ENCODE measurements at regions not wholly inside any gene's neighbourhood (a gene's known extent, or its start where the extent isn't known, plus 50 kb on each side); places are given as distances from the start of the nearest gene placed in this dataset.

GRCh38 chr12:19575337-19576243 is 136.3 kb downstream of the AEBP2 start:
- no peak overlapping the region for H3K4me3 ChIP-seq (ENCODE audit: low read length, poor library complexity, severe bottlenecking)
- no peak overlapping the region for H2AFZ ChIP-seq (ENCODE audit: low read length)
- no peaks in the 10 kb centered on the region for H3K9me3 ChIP-seq (ENCODE audit: insufficient read depth, low read depth, low read length)
- TF ChIP-seq CTCF (conservative IDR thresholded peaks at IDR 0.05; ENCODE audit: low read length) (no peak), EZH2phosphoT487 (IDR thresholded peaks at IDR 0.05; ENCODE audit: borderline replicate concordance) (no peak)
- H3F3A ChIP-seq (ENCODE audit: low read depth), result no peaks in the 10 kb centered on the region
- no peaks in the 10 kb centered on the region for H3K79me2 ChIP-seq (ENCODE audit: insufficient read depth, low read length)
- H3K4me1 ChIP-seq (ENCODE audit: insufficient read depth, low read length, poor library complexity, severe bottlenecking), result peaks cover 22% of the 10 kb centered on the region
- H3K4me2 ChIP-seq (ENCODE audit: low read depth, low read length, poor library complexity, severe bottlenecking), result no peak overlapping the region
- H3K9ac ChIP-seq (ENCODE audit: low read depth, low read length, poor library complexity, severe bottlenecking), result no peak overlapping the region
- no peaks in the 10 kb centered on the region for H3K36me3 ChIP-seq (ENCODE audit: insufficient read depth, low read length)
- no peaks in the 10 kb centered on the region for H3K9me2 ChIP-seq (replicated peaks; ENCODE audit: low read depth, low read length)
- no peaks in the 10 kb centered on the region for H3K27me3 ChIP-seq (ENCODE audit: insufficient read depth, low read length, poor library complexity, severe bottlenecking)
- no peaks in the 10 kb centered on the region for H4K20me1 ChIP-seq (ENCODE audit: insufficient read depth, low read length, poor library complexity, severe bottlenecking)

- Histone ChIP-seq H3K36me3 (ENCODE audit: insufficient read depth, low read length) (no peaks in the 10 kb centered on the region), H3K4me1 (ENCODE audit: insufficient read depth, low read length, poor library complexity, severe bottlenecking) (peaks cover 22% of the 10 kb centered on the region), H3K79me2 (ENCODE audit: insufficient read depth, low read length) (no peaks in the 10 kb centered on the region), H3K9me3 (ENCODE audit: insufficient read depth, low read depth, low read length) (no peaks in the 10 kb centered on the region), H3K9me2 (replicated peaks; ENCODE audit: low read depth, low read length) (no peaks in the 10 kb centered on the region), H3K27me3 (ENCODE audit: insufficient read depth, low read length, poor library complexity, severe bottlenecking) (no peaks in the 10 kb centered on the region), H3K9ac (ENCODE audit: low read depth, low read length, poor library complexity, severe bottlenecking) (no peak overlapping the region), H3K4me3 (ENCODE audit: low read length, poor library complexity, severe bottlenecking) (no peak overlapping the region), H4K20me1 (ENCODE audit: insufficient read depth, low read length, poor library complexity, severe bottlenecking) (no peaks in the 10 kb centered on the region), H3F3A (ENCODE audit: low read depth) (no peaks in the 10 kb centered on the region), H3K4me2 (ENCODE audit: low read depth, low read length, poor library complexity, severe bottlenecking) (no peak overlapping the region), H2AFZ (ENCODE audit: low read length) (no peak overlapping the region)
- TF ChIP-seq EZH2phosphoT487 (IDR thresholded peaks at IDR 0.05; ENCODE audit: borderline replicate concordance), result no peak
- no peak for TF ChIP-seq CTCF (conservative IDR thresholded peaks at IDR 0.05; ENCODE audit: low read length)
Measured at GRCh38 chr12:19576506-19577280, 137.4 kb downstream of the AEBP2 start.

- Histone ChIP-seq H3F3A (ENCODE audit: low read depth) (no peaks in the 10 kb centered on the region), H2AFZ (ENCODE audit: low read length) (no peak overlapping the region), H3K79me2 (ENCODE audit: insufficient read depth, low read length) (no peaks in the 10 kb centered on the region), H3K4me3 (ENCODE audit: low read length, poor library complexity, severe bottlenecking) (no peak overlapping the region), H4K20me1 (ENCODE audit: insufficient read depth, low read length, poor library complexity, severe bottlenecking) (no peaks in the 10 kb centered on the region), H3K27me3 (ENCODE audit: insufficient read depth, low read length, poor library complexity, severe bottlenecking) (no peaks in the 10 kb centered on the region), H3K9me3 (ENCODE audit: insufficient read depth, low read depth, low read length) (no peaks in the 10 kb centered on the region), H3K4me2 (ENCODE audit: low read depth, low read length, poor library complexity, severe bottlenecking) (no peak overlapping the region), H3K4me1 (ENCODE audit: insufficient read depth, low read length, poor library complexity, severe bottlenecking) (peaks cover 22% of the 10 kb centered on the region), H3K36me3 (ENCODE audit: insufficient read depth, low read length) (no peaks in the 10 kb centered on the region), H3K9me2 (replicated peaks; ENCODE audit: low read depth, low read length) (no peaks in the 10 kb centered on the region), H3K9ac (ENCODE audit: low read depth, low read length, poor library complexity, severe bottlenecking) (no peak overlapping the region)
- TF ChIP-seq CTCF (conservative IDR thresholded peaks at IDR 0.05; ENCODE audit: low read length) (no peak), EZH2phosphoT487 (IDR thresholded peaks at IDR 0.05; ENCODE audit: borderline replicate concordance) (no peak)
Measured at GRCh38 chr12:19577281-19577530, 137.9 kb downstream of the AEBP2 start.
